ENCODE measurements at regions not wholly inside any gene's neighbourhood (a gene's known extent, or its start where the extent isn't known, plus 50 kb on each side); places are given as distances from the start of the nearest gene placed in this dataset.

GRCh38 chr5:54619731-54620130 is 102.2 kb downstream of the SNX18 start:
- no peak for DNase-seq
- Histone ChIP-seq H3K4me3 (no peak overlapping the region), H3K27me3 (no peaks in the 10 kb centered on the region), H3K4me1 (peaks cover 0 to 38% (median 20%) of the 10 kb centered on the region in 4 donors), H3K27ac (peak overlapping the region in 1 of 3 donors; percentile 58), H3K9me3 (no peaks in the 10 kb centered on the region), H3K36me3 (no peaks in the 10 kb centered on the region)
- intact Hi-C loops (cut with DNase I): no loop called here
- 40% methylated on average over 2 of the region's 2 CpGs for WGBS (ENCODE audit: insufficient coverage, low coverage, low lambda C conversion rate, missing lambda C conversion rate)
- ATAC-seq: no peak
- TF ChIP-seq POLR2A (IDR thresholded peaks at IDR 0.05): no peak
- TF ChIP-seq, protein P1, sequence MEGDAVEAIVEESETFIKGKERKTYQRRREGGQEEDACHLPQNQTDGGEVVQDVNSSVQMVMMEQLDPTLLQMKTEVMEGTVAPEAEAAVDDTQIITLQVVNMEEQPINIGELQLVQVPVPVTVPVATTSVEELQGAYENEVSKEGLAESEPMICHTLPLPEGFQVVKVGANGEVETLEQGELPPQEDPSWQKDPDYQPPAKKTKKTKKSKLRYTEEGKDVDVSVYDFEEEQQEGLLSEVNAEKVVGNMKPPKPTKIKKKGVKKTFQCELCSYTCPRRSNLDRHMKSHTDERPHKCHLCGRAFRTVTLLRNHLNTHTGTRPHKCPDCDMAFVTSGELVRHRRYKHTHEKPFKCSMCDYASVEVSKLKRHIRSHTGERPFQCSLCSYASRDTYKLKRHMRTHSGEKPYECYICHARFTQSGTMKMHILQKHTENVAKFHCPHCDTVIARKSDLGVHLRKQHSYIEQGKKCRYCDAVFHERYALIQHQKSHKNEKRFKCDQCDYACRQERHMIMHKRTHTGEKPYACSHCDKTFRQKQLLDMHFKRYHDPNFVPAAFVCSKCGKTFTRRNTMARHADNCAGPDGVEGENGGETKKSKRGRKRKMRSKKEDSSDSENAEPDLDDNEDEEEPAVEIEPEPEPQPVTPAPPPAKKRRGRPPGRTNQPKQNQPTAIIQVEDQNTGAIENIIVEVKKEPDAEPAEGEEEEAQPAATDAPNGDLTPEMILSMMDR (IDR thresholded peaks at IDR 0.05): no peak

- TF ChIP-seq POLR2A (IDR thresholded peaks at IDR 0.05): no peak
- TF ChIP-seq, protein P1 (IDR thresholded peaks at IDR 0.05): no peak
- DNase-seq (no peak), ATAC-seq (no peak)
- Histone ChIP-seq H3K27me3 (no peaks in the 10 kb centered on the region), H3K4me3 (no peak overlapping the region), H3K27ac (peak overlapping the region in 1 of 3 donors; percentile 49), H3K4me1 (peaks cover 0 to 38% (median 20%) of the 10 kb centered on the region in 4 donors), H3K36me3 (no peaks in the 10 kb centered on the region), H3K9me3 (no peaks in the 10 kb centered on the region)
- WGBS (ENCODE audit: insufficient coverage, low coverage, low lambda C conversion rate, missing lambda C conversion rate): 81% methylated on average over 6 of the region's 8 CpGs
- intact Hi-C loops (cut with DNase I): no loop called here
Measured at GRCh38 chr5:54616518-54617220, 99.1 kb downstream of the SNX18 start.

- H3K9me3 ChIP-seq: no peaks in the 10 kb centered on the region
- no peaks in the 10 kb centered on the region for H3K36me3 ChIP-seq
- peak; percentile 84 to 96 (median 86) for ATAC-seq
- WGBS (ENCODE audit: insufficient coverage, low coverage, low lambda C conversion rate, missing lambda C conversion rate): 3% methylated on average over 3 of the region's 3 CpGs
- DNase-seq: peak in 2 of 3 donors; percentile 37 to 83
- H3K27ac ChIP-seq: peak overlapping the region in 2 of 3 donors; percentile 13 to 56
- no peaks in the 10 kb centered on the region for H3K27me3 ChIP-seq
- H3K4me3 ChIP-seq: no peak overlapping the region
- intact Hi-C loops (cut with DNase I): no loop called here
- no peak for TF ChIP-seq POLR2A (IDR thresholded peaks at IDR 0.05)
- TF ChIP-seq, protein P1 (IDR thresholded peaks at IDR 0.05): no peak
- H3K4me1 ChIP-seq: peaks cover 0 to 32% (median 20%) of the 10 kb centered on the region in 4 donors
Measured at GRCh38 chr5:54616031-54616430, 98.5 kb downstream of the SNX18 start.

DNA sequence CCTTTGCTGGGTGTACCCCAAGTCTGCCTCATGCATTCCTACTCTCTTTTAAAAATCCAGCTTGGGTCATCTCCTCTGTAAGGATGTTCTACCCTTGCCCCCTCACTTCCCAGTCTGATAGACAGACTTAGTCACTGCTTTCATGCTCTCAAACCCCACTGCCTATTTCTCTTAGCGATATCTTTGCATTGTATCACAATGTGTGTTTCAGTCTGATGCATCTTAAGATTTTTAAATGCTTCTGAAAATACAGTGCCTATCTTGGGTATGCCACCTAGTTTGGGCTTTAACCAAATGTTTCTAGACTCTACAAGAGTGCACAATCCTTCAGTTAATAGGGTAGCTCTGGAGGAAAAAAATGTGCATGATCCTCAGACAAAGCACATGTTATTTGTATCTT is 97.8 kb downstream of the SNX18 start:
- no peak for DNase-seq
- intact Hi-C loops (cut with DNase I): no loop called here
- no peaks in the 10 kb centered on the region for H3K36me3 ChIP-seq
- peak overlapping the region in 2 of 3 donors; percentile 13 to 56 for H3K27ac ChIP-seq
- no peak overlapping the region for H3K4me3 ChIP-seq
- H3K9me3 ChIP-seq: no peaks in the 10 kb centered on the region
- 100% methylated on average over 1 of the region's 1 CpG for WGBS (ENCODE audit: insufficient coverage, low coverage, low lambda C conversion rate, missing lambda C conversion rate)
- no peak for ATAC-seq
- no peaks in the 10 kb centered on the region for H3K27me3 ChIP-seq
- peaks cover 0 to 26% (median 17%) of the 10 kb centered on the region in 4 donors for H3K4me1 ChIP-seq
- TF ChIP-seq, protein P1 (IDR thresholded peaks at IDR 0.05): no peak
- TF ChIP-seq POLR2A (IDR thresholded peaks at IDR 0.05): no peak

Measured in right lobe of liver (tissue), 6 donors.